ENCODE measurements at regions not wholly inside any gene's neighbourhood (a gene's known extent, or its start where the extent isn't known, plus 50 kb on each side); places are given as distances from the start of the nearest gene placed in this dataset.

GRCh38 chr21:35223480-35224156 lies 174.5 kb upstream of the RUNX1 start:
- TF ChIP-seq CTCF (IDR thresholded peaks at IDR 0.05; ENCODE audit: extremely low read depth in 1 of 2, insufficient read depth in 1 of 2, low read depth in 1 of 2, low read length in 2 of 2), result no peak
- no peak for TF ChIP-seq MYC (IDR thresholded peaks at IDR 0.05; ENCODE audit: low read depth, low read length)

Measured in endothelial cell of umbilical vein (primary cell).